NCI-H1048 (cell line): ENCODE measurements at regions not wholly inside any gene's neighbourhood (a gene's known extent, or its start where the extent isn't known, plus 50 kb on each side); places are given as distances from the start of the nearest gene placed in this dataset.

Source experiments
- DNase-seq: peaks from one replicate; lab custom pipeline; 2025; lab: John Stamatoyannopoulos, UW

DNA sequence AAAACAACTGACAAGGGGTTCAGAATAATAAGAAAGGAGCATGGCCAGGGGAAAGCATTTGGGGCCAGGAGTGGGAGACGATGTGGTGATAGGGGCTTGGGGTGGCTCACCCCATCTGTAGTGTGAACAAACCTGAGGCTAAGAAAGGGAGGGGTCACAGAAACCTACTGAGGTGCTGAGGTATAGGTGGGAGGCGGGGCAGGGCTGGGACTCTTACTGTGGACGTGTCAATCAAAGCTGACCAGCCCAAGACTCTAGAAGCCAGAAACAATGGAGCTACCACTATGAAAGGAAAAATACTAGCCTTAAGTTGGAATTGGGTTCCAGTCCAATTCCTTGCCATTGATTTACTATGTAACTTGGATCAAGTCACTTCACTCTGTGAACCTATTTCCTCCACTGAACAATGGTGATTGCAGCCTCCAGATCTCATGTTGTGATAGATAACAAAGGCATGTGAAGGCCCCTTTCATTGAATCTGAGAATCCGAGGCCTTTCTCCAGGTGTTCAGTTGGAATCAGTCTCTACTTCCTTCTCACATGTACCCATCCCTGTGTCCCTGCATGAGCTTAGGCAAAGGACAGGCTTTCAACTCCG, 260.9 kb upstream of the HES1 start:
- DNase-seq, result no peak

DNA sequence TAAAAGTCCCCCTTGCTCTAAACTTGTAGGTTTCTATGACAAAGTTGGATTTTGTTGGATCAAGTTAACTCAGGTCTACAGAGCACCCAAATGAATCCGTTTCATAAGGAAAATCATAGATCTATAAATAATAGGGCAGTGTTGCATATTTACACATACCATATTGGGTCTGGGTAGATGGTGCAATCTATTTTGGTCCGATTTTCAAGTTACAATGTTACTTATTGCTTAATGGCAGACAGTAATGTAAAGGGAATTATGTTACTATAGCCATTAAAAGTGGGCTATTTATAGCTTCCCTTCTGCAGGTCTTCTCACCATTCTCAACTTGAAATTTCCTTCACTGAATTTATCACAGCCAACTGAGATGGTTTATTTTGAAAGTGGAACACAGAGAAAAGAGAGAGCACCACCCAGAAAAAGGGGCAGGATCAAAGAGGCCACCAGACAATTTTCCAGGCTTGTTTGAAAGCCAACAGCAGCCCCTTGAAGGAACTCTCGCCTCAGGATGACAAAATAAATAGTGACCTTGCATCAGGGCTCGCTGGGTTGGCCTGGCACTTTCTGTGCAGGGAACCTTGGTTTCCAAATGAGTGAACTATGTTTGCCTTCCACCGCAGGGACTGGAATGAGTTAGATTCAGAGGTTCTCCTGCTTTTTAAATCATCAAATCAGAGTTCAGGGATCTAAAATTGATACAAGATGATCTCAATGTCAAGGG, 260.2 kb upstream of the HES1 start:
- DNase-seq, result no peak

DNA sequence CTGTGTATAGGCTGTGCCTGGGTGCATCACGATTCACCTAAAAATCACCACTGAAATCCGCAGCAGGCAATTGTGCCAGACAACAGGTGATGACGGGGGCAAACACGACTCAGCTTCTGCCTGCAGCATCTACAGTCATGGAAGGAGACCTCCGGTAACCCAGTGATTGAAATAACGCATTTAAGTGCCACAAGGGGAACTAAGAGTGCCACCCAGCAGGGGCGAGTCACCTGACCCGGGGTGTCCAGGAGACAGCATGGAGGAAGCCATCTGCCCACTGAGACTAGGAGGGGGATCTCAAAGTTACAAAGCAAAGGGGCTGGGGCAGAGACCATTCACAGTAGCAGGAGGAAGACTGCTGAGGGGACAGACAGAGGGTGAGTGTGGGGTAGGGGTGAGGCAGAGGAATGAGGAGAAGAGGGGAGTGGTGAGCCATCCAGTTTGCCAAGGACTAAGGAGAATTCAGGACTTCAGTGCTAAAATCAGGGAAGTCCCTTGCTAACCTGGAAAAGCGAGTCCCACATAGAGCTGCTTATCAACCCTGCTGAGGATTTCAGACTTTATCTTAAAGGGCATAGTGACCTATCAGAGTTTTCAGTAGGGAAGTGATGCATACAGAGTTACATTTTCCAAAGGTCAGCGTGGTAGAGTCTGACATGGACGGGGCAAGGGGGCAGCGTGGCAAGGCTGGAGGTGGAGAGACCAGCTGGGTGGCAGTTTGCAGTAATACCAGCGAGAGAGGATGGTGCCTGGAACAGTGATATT, 256.7 kb upstream of the HES1 start:
- no peak for DNase-seq

DNA sequence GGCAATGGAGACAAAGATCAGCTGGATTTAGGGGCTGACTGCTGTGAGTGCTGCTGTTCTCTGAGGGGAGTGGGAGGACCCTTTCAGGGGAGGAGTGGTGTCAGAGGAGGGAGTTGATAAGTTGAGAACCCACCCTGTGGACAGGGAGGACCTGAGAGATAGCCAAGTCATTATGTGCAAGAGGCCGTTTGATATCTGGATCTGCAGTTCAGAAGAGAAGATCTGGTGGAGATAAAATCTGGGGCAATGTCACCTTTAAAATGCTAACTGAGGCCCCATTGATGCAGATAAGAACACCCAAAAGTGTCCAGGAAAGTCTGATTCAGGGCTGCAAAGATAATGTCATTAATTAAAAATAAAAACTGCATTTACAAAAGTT, 256.1 kb upstream of the HES1 start:
- no peak for DNase-seq

DNA sequence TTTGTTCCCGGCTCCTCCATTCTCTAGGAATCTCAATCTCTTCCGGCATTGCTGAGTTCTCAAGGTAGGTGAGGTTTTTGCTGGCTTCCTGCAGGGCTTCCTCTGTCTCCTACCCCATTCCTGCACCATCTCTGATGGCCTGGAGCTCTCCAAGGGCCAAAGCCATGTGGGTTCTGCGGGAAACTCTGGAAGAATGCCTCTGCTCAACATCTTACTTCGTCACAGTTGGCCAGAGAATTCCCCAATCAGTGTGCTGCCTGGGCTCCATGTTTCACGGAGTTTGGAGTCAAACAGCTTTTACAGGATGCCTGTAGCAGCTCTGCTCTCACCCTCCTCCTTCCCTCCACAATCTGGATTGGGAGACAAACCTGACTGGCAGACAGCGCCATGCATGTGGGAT, 253.9 kb upstream of the HES1 start:
- DNase-seq, result no peak

DNA sequence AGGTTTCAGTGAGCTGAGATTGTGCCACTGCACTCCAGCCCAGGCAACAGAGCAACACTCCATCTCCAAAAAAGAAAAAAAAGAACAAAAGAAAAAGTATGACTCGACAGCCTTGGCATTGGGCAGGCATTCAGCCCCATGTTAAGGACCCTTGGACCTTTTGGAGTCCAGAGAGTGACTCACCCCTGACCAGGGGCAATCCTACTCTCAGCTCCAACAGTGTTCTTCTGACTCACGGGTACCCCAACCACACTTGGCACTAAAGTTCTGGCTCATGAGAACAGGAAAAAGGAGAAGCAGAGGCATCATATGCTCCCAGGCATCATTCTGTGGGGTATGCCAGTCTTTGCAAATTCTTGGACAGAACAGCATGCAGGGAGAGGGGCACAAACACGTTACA, 252.4 kb upstream of the HES1 start:
- DNase-seq, result no peak

DNA sequence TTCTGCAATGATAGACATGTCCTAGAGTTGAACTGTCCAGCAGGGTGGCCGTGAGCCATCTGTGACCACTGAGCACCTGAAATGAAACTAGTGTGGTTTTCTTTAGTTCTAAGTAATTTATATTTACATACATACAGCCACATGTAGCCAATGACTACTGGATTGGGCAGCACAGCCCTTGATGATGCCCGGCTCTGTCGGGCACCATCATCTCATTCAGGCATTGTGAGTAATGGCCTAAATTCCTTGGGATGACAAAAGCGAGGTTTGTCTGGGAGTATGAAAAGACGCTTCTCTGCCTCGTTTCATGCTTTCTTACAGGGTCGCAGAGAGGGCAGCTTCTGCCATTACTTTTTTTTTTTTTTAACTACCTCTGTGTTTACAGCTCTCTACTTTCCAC, 251.9 kb upstream of the HES1 start:
- no peak for DNase-seq

DNA sequence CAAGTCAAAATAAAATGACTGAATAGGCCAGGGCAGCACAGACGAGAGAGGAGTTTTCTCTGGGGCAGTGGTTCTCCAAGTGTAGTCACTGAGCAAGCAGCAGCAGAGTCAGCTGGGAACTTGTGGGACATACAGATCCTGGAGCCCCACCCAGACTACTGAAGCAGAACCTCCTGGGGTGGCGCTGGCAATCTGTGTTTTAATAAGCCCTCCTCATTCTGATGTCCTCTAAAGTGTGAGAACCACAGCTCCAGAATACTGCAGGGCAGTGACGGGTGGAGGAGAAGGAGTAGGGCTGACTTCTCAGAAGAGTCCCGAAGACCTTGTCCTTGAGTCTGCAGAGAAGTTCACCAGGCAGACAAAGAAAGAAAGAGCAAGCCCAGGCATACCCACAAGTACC, 251.3 kb upstream of the HES1 start:
- no peak for DNase-seq

DNA sequence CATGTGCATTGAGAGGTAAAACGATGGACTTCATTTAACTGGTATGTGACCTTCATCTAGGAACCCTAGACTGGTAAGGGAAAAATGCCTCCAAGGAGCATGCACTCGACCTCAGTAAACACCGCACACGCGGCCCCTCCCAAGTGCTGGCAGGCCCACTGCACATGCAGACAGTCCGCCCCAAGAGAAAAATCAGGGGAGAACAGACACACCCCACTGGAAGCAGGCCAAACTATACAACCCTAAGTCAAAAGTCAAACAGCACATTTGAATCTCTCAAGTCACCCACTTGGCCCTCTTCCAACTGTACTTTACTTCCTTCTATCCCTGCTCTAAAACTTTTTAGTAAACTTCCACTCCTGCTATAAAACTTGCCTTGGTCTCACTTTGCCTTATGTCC, 250.1 kb upstream of the HES1 start:
- DNase-seq, result no peak

DNA sequence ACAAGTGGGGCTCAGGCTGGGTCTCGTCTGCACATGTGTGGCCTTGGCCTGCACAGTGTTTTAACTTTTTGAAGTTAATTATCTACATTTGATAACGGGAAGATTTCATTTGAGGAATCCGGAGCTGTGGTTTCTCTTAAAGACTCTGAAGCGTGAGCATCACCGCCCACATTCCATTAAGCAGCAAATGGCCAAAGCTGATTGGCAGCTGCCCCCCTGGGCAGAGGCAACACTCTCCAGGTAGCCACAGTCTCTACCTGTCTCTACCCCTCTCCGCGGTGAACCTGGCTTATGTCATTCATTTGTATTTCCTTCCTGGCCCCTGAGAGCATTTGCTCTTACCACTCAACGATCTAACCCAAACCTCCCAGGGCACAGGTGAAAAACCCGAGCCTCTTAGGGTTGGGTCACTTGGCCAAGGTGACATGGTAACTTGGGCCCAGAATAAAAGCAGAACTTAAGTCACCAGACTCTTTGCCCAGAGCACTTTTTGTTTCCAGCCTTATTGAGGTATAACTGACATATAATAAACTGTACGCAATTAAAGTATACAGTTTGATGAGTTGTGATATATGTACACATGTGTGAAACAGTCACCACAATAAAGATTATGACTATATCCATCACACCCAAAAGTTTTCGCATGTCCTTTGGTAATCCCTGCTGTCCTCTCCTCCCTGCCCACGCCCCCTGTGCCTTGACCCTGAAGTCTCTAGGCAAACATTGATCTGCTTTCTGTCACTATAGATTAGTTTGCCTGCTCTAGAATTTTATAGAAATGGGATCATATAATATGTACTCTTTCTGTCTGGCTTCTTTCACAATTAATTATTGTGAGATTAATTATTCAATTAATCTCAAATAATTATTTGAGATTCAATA, 245.7 kb upstream of the HES1 start:
- DNase-seq, result no peak

DNA sequence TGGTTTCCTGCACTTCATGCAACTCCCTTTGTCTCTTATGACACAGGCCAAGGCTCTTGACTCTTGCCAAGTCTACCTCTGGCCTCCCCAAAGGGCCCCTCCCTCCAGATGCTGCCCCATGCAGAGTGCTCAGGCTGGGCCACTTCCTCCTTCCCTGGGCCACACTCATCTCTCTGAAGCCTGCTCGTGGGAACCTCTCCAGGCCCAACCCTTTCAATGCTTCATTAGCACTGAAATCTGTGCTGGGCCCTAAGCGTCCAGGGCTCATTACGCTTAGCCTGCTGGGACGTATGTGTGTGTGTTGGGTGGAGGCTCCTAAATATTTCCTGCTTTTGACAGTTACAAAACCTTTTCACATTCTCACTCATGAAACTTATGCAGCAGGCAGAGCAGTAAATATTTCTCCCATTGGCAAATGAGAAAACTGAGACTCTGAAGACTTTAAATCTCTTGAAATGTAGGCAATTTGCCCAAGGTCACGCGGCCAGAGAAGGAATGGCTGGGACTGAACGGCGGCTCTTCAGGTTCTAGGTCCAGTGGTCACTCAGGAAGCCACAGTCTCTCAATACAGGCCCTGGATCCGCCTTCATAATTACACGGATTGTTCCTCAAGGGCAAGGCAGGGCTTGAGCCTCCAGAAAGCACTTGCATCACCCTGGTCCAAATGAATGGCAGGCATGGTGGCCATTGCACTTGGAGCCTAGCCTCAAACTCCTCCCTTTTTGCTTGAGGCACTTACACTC, 241.7 kb upstream of the HES1 start:
- no peak for DNase-seq

DNA sequence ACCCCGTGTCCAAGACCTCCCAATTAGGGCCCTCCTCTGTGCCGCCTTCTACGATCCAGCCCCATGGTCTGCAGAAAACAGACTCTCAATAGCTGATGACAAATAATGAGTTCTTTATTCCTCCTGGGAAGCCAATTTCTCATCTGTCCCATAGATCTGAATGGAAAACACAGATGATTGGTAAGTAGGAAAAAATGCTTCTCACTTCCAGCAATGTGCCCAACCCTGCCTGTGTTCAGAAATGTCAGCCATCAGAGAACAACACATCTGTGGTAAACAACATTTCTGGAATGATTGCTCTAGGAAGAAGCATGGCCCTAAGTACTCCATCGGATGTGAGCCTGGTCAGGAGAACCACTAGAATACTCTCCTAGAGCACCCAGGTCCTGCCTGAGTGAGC, 240.5 kb upstream of the HES1 start:
- DNase-seq, result no peak

DNA sequence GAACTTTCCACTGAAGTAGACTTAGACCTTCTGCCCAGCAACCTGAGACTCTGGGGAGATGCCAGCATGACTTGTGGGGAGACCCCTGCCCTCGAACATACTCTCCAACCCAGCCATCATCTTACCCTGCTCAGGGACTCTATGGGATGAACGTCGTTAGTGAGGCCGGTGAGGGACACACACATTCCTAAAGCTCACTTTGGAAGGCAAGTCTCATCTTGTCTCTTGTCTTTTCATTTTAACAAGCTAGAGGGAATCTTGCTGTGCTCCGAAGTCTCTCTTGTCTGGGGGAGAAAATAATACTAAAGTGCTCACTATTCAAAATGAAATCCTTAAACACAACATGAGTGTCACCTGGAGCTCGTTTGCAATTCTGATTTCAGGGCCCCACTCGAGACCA, 239.5 kb upstream of the HES1 start:
- DNase-seq, result no peak

DNA sequence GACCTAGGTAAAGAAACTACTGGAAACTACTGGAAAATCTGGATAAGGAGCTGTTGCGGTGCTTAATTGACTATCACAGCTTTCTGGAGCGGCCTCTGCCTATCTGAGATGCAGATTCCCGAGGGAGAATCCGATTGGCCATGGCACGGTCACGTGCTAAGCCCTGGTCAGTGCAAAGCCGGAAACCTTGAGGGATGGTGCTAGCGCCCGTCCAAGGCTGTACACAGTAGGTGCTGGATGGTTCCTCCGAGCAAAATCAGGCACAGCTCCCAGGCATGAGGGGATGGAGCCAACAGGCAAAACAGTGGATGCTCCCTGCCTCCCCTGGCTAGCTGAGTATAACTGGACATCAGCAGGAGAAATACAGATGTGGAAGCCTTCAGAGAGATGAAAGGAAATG, 238.7 kb upstream of the HES1 start:
- no peak for DNase-seq

DNA sequence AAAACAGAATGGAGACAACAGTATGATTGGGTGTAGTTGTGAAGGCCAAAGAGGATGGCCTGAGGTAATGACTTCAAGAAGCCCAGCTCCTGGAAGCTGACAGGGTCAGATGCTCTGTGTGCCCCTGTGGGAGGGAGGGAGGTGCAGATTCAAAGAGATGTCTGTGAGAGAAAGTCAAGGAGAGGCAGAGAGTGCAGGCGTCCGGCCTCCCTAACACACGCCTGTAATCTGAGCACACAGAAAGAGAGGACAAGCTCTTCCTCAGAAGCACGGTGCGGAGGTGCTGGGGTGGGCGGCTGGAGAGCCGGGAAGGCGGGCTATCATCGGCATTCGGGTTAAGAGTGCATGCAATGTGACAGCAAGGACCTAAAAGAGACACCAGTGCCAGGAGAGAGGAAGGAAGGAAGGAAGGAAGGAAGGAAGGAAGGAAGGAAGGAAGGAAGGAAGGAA, 238.2 kb upstream of the HES1 start:
- DNase-seq, result no peak

DNA sequence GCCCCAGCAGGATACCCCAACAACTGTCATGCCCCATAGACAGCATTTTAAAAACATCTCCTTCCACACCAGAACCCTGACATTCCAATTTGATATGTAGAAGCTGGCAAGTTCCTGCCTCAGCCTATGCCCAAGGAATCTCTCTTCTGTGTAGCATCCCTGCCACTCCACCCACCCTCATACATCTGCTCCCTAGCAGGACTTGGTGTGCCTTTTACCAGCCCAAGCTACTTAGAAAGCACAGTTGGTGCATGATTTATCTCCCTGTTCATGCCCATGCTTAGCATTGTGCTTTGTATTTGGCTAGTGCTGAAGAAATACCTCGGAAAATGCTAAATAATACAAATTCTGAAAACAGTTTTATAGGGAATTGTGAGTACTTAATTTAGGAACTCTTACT, 236.9 kb upstream of the HES1 start:
- no peak for DNase-seq

DNA sequence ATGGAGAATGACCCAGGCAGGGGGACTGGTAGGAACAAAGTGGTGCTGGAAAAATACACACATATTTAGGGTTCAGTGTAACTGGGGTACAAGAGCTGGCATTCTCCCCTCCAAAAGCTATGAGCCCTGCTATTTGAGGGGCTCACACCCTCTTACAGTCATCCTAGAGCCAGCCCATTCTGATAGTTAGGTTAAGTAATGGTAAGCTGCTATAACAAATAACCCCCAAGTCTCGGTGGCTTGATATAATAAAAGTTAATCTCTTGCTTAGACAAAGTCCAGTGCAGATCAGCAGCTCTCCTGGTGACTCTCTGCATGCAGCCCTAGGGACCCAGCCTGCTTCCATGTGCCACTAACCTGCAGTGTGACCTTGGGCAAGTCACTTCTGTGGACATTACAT, 234.9 kb upstream of the HES1 start:
- no peak for DNase-seq

DNA sequence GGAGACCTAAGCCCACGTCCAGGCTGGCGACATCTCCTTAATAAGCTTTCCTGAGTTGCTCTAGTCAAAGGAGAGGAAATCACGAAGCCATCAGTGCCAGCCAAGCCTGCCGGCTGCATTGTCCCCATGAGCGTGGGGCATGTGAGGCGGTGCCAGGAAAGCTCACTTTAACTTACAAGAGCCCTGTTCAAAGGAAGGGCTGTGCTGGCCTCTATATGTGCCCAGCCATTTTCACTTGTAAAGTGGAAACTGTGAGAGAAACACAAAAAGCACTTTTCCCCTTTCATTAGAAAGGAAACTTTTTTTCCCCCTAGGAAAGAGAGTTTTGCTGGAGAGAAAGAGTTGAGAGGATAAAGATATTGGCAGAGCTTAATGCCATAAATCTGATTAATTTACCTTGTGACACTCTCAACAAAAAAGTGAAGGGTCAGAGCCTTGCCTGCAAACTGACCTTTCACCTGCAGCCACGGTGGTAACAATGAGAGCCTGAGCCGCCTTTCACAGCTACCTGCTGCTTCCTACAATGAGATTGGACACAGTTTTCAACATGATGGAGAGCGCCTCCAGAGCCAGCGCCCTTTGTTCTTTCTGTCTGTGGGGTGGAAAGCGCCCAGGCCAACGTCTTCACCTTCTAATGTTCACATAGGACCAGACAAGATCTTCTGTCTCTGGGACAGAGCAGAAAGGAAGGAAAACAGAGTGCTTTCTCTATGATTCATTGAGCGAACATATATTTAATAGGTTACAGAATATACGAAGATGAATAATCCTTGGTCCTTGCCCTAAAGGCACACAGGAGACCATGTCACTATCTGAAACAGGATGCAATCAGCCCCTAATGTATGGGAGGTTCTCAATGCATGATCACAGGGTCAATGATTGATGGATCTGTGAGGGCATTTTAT, 233.1 kb upstream of the HES1 start:
- no peak for DNase-seq

DNA sequence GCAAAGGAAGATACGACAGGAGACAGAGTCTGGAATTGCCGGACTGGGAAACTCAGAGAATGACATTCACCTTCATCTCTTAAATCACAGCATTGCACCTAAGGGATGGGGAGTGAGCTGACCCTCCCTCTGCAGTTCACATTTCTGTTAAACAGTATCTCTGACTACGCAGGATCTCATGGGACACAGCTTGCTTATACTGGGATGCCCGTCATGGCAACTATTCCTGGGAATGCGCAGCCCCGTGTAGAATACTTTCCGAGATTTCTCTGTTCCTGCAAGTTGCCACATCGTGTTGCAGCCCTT, 232.5 kb upstream of the HES1 start:
- DNase-seq, result no peak

DNA sequence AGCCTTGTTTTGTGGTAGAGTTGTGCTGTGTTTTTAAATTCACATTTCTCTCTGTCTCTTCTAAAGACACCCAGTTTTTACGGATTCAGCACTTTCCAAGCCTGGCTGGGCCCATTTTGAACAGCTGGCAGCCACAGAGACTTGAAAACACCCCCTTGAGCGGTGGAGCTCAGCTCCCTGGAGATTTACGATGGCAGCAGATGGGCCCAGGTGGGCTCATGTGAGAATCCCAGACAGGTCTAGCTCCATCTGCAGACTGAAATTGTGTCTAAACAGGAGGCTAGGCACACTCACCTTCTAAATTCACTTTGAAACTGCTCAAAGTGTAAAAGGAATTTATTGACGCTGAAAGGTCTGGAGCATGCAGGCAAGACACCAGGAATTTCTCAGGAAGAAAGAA, 232.0 kb upstream of the HES1 start:
- DNase-seq, result no peak
